GM12873 (cell line): ENCODE measurements at regions not wholly inside any gene's neighbourhood (a gene's known extent, or its start where the extent isn't known, plus 50 kb on each side); places are given as distances from the start of the nearest gene placed in this dataset.

ENCODE experiments used
- TF ChIP-seq, protein P1 (sequence below): IDR thresholded peaks from 2 replicates; pipeline ENCODE4 v1.5.1; 2012; ENCODE audit warnings: low read depth, mild to moderate bottlenecking, moderate library complexity, low read length, control low read depth; ENCODE audit not compliant: insufficient read depth; ENCODE audit errors: missing control alignments

DNA sequence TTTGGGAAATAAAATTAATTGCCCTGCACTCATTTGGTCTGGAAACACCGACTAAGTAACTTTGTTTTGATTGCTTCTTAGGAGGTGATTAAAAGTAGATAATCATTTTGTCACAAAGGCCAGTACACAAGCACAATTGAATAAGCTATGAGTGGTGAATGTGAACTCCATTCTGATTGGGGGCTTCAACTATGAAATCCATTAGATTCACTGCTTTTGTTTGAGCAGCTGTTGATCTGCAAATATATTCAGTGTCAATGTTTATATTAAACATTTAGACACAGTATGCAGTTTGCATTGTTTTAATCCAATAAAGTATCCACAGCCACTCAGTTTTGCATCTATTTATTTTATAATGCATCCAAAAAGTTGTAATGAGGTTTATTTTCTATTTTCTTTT lies 817.5 kb downstream of the CDH11 start:
- TF ChIP-seq, protein P1, sequence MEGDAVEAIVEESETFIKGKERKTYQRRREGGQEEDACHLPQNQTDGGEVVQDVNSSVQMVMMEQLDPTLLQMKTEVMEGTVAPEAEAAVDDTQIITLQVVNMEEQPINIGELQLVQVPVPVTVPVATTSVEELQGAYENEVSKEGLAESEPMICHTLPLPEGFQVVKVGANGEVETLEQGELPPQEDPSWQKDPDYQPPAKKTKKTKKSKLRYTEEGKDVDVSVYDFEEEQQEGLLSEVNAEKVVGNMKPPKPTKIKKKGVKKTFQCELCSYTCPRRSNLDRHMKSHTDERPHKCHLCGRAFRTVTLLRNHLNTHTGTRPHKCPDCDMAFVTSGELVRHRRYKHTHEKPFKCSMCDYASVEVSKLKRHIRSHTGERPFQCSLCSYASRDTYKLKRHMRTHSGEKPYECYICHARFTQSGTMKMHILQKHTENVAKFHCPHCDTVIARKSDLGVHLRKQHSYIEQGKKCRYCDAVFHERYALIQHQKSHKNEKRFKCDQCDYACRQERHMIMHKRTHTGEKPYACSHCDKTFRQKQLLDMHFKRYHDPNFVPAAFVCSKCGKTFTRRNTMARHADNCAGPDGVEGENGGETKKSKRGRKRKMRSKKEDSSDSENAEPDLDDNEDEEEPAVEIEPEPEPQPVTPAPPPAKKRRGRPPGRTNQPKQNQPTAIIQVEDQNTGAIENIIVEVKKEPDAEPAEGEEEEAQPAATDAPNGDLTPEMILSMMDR, result no peak

DNA sequence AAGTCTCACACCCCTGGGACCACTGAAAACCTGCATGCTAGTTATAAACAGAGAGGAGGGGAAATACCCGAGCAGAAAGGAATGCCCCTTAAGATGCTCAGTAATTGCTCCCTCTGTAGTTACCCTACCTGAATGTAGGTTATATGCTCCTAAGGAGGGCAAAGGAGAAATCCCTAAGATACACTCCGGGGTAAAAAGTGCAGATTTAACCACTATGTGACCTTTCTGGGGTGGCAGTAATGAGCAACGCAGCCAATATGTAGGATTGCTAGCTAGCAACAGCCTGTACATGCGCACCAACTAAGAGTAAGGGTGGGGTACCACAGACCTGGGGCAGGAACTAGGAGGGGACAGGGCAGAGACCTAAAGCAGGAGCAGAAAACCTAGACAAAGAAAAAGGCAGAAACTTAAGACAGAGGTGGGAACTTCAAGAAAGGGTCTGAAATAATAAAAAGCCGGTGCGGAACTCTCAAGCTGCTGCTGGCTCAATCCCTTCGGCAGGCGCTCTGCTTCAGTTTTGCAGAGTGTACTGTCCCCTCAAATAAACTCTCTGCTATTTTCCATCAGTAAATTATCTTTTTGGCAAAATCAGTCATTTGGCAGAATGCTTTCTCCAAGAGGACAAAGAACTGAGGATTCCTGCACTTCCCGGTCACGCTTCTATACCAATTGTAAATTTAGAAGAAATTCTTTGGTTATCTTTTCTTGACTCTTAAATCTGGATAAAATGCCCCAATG lies 823.8 kb downstream of the CDH11 start:
- TF ChIP-seq, protein P1, result no peak

DNA sequence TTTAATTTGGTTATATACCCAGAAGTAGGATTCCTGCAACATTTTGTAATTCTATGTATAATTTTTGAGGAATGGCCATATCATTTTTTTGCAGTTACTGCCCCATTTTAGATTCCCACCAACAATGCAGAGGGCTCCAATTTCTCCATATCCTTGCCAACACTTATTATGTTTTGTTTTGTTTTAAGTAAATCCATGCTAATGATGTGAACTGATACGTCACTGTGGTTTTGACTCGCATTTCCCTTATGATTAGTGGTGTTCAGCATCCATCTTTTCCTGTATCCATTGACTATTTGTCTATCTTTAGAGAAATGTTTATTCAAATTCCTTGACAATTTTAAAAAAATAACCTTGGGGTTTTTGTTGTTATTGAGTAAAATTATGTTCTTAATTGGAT lies 826.4 kb downstream of the CDH11 start:
- TF ChIP-seq, protein P1, result no peak

DNA sequence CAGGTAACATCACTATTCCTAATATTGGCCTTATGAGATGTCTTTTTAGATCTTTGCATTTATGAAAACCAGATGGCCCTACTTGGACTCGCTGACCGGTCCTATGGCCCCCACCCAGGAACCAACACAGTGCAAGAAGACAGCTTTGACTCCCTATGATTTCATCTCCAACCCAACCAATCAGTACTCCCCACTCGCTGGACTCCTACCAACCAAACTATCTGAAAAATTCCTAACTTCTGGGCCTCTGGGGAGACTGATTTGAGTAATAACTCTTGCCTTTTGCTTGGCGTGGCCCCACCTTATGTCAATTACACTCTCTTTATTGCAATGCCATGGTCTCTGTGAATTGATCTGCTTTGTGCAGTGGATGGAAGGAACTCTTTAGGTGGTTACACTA lies 828.9 kb downstream of the CDH11 start:
- TF ChIP-seq, protein P1, result no peak

DNA sequence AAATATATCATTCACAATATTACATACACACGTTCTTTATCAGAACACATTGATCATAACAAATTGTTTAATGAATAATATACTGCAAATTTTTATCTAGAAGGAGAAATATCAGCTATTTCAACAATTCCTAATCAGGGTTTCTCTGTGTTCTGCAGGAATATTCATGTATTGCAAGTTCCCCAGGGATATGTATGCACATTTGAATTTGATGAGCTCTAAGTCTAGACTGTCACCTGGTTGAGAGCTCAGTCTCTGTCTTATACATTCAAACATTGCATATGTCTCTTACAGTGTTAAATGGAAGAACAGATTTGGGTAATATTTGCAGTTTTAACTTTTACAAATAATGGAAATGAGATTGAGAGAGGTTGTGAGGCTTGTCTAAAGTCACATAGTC lies 829.7 kb downstream of the CDH11 start:
- TF ChIP-seq, protein P1, result no peak

DNA sequence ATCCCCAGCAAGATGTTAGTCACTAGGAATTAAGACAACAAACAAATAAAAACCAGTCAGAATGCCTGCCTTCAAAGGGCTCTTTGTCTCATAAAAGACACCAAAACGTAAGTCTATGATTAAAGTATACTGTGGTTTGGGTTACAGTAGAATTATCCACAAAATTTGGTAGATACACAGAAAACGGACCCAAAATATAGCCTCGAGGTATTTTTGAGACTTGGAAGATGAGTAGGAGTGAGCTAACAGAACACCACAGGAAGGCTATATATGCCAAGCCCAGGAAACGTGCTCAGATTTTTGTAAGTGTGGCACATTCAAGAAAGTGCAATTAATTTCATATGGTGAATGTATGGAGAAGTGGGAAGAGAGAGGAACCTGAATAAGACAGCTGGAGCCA lies 831.4 kb downstream of the CDH11 start:
- TF ChIP-seq, protein P1, result no peak

DNA sequence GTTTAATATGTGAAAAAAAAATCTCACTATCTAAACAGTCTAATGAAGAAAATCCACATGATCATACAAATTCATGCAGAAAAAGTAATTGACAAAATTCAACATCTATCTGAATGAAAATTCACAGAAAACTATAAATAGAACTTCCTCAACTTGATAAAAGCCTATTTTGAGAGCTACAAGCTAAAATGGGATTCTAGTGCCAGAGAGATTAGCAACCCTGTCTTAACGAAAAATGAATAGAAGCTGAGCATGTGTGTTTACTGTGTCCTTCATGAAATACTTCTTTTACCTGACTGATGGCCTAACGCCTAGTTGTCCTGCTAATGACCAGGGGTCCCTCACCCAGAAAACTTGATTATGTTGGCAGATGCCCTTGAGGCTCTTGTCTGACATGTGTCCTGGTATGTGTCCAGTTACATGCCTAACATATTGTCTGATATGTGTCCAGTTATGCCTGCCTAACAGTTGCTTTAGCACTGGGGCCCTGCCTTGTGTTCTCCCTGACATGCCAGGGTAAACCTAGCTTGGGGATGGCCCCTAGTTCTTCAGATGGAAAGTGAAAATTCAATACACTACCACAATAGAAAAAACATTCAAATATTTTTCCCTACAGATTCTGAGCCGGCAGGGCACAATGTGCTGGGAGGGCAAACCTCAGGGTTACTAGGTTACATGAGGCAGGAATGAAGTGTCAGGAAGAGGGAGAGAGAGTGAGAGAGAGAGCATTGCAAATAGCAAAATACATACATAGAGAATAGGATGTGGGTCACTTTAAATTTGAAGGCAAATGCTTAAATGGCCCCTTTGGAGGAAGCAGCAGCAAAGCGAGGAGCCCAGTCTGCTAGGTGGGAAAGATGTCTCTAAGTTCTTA lies 834.0 kb downstream of the CDH11 start:
- TF ChIP-seq, protein P1, result no peak
